COR-L47 (cell line): ENCODE measurements at regions not wholly inside any gene's neighbourhood (a gene's known extent, or its start where the extent isn't known, plus 50 kb on each side); places are given as distances from the start of the nearest gene placed in this dataset.

Source experiments
- DNase-seq: peaks from one replicate; lab custom pipeline; 2025; lab: John Stamatoyannopoulos, UW

DNA sequence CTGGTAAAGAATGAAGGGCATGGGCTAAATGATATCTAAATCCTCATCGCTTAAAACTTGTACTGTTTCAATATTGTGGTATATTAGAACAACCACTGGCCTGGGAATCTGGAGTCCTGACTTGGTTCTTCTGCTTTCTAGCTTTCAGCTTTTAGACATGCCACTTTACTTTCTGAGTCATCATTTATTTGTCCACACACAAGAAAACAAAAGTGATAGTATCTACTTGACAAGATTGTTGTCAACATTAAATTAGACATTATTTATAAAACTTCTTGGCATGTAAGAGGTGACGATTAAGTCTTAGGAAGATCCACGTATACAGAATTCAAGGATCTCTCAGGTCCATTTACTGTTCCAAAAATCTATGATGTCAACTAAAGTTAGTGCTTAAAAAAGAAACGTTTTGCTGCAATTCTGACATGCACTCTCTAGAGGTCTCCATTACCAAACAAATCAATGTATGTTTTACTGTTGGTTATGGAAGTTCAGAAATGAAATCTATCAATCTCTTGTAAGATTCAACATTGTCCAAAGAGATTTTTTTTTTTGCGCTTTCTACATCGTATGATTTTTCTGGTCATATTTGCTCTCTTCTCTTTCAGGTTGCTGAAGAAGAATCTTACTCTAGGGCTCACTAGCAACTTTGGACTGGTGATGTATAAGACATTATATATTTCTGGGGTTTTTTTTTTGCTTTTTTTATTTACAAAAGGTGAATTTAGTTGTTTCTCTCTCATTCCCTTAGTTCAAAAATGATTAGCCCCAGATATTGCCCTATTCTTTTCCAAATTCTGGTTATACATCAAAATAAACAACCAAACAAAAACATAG lies 53.6 kb upstream of the DYNC1I1 start:
- DNase-seq = peak; percentile 44

- DNase-seq = no peak
These were observed 55.8 kb upstream of the DYNC1I1 start for GRCh38 chr7:95716357-95717122.

DNA sequence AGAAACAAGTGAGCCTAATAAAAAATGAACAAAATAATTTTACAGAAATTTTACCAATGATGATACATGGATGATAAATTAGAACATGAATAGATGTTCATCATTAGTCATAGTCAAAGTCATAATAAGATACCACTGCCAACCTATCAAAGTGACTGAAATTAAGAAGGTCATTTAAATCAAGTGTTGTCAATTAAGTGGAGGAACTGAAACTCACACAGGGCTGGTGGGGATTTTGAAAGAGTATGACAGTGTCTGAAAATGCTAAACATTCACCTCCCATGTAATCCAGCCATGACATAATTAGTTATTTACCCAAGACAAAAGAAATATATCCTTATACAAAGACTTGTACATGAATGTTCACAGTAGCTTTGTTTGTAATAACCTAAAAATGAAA lies 57.1 kb upstream of the DYNC1I1 start:
- no peak for DNase-seq

DNA sequence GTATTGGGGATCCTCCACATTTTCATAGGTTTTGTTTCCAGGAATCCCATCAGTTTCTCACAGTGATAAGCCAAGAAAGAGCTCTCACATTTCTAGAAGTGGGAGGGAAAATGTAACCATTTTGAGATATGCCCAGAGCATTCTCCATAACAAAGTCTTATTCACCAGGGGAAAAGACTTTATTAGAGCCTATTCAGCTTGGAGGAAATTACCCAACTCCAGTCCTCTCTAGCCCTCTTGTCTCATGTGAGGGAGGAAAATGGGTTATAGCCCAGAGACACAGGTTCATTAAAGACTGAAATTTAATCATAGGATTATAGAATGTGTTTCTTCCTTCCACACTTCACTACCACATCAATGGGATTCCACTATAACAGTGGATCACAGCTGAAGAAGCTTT lies 61.6 kb upstream of the DYNC1I1 start:
- DNase-seq = no peak

GRCh38 chr7:95700917-95701316 lies 71.4 kb upstream of the DYNC1I1 start:
- DNase-seq = no peak

GRCh38 chr7:95694334-95694733 lies 78.0 kb upstream of the DYNC1I1 start:
- DNase-seq = no peak

GRCh38 chr7:95693551-95694333 lies 78.6 kb upstream of the DYNC1I1 start:
- DNase-seq = no peak

DNA sequence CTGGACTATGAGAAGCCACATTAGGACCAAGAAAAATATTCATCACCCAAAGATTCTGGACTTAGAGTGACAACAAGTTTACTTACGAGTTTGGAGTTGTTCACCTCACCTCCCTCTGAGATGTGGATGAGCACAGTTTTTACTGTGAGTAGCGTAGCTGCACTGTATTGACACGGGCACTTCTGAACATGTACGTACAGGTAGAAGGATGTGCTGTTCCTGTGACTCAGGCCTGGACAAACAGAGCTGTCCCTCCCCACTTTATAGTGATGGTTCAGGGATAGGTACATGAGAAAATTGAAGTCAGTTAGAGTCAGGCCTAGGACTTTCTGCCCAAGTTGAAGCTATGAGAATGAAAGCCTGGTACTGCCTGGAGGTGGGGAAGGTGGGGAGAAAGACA lies 80.9 kb upstream of the DYNC1I1 start:
- no peak for DNase-seq

DNA sequence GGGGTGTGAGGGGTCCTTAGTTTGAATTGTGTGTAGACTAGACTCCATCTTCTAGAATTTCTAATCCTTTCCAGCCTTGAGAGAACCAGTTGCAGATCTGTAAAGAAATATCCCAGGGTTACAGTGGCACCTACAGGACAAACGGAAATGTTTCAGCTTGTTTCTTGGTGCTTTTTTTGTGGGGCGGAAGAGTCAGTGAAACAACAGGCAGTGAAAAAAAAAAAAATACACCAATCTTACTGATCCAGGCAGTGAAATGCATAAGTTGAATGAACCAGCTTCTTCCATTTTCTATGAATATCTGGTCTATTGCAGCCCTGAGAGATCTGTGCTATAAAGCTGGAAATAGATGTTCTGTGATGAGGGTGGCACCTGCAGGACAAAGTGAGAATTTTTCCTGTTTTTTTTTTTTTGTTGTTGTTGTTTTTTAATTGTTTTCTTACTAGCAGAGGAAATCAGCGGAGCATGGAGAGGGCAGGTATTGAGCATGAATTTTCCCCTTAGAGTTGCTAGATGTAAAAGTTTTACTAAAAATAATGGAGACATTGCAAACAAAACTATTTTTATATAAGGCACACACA lies 81.9 kb upstream of the DYNC1I1 start:
- DNase-seq = peak; percentile 51

- DNase-seq = no peak
These were observed 83.3 kb upstream of the DYNC1I1 start for GRCh38 chr7:95688931-95689495.

- peak; percentile 3 for DNase-seq
These were observed 84.5 kb upstream of the DYNC1I1 start for GRCh38 chr7:95687759-95688343.

DNA sequence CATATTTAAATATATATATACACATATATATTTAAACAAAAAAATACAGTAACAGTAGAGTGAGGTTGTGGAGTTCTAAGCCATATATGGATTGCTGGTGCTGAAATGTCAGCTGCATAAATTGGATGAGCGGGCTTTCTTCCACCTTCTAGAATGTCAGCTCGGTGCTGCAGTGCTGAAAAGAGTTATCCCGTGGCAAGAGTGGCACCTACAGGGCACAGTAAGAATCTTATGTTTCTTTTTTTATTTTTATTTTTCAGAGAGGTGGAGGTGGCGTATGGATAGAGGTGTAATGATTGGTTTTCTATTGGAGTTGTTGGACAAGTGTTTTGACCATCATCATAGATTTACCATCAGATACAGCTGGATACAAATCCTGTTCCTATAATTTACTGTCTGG lies 86.2 kb upstream of the DYNC1I1 start:
- peak; percentile 66 for DNase-seq

DNA sequence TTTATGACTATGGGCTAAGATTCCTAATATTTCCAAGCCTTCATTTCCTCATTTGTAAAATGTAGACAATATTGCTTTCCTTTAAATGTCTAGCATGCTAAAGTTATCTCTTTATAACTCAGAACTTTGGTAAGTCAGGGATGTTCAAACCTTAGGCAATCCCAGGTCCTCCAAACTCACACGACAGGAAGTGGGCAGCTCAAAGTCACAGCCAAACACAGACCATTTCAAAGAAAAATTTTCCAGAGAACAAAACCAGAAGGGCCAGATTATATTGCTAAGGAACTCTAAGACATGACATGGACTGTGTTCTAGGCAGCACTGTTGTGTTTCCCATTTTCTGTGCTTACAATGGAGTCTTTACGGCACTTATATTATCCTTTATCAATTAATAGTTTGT lies 87.8 kb upstream of the DYNC1I1 start:
- DNase-seq = no peak

- DNase-seq = peak; percentile 36
These were observed 87.7 kb upstream of the PDK4 start for GRCh38 chr7:95684037-95684436.

GRCh38 chr7:95682913-95683312 lies 86.6 kb upstream of the PDK4 start:
- no peak for DNase-seq

GRCh38 chr7:95676691-95677090 lies 80.4 kb upstream of the PDK4 start:
- no peak for DNase-seq

DNA sequence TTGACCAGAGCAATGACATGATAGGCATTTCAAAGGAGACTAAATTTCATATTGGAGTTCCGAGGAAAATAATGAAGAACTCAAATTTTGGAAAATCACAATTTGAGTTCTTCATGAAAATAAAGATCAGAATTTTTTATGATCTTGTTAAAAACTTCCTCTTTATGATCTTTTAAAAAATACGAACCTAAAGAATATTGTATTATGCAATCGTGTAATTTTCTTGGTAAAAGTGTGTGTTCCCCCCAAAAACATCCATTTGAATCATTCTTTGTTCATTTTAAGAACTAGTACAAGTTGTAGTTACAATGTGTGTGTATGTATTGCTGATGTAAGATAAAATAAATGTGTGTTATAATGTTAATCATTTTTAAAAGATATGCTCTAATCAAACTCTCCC lies 79.3 kb upstream of the PDK4 start:
- no peak for DNase-seq

DNA sequence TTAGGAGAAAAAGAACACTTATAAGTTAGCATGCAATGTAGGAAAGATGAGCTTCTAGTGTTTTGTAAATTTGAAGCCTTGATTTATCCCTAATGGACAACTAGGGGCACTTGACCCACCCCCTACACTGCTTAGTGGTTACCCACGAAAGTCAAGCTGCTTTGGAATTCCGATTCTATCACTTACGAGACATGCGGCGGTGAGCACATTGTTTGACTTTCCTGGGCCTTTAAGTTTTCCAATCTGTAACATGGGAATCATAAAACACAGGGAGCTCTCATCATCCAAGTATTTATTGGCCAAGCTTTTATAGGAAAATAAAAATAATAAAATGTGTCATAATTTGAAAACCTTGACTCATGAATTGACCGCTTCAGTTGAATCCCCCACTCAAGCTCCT lies 78.7 kb upstream of the PDK4 start:
- DNase-seq = no peak

GRCh38 chr7:95674101-95674500 lies 77.8 kb upstream of the PDK4 start:
- DNase-seq = no peak

- no peak for DNase-seq
These were observed 76.1 kb upstream of the PDK4 start for GRCh38 chr7:95672434-95672833.

DNA sequence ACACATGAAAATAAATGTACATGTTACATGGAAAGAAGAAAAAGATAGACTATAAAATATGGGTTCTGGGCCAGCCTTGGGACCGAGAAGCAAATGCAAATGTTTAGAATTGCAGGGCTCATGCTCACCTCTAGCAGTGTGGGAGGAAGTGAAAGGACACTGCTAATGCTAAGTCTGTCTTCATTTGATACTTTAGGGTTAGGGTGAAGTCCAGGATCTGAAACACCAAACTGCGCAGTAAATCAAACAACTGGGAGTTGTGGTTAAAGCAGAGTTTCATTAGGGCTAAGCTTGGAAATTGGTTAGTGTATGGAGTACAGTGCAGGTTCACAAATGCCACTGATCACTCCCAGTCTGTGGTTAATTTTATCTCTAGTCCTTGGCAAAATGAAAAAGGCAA lies 73.2 kb upstream of the PDK4 start:
- no peak for DNase-seq
